Type B pancreatic cell (in vitro differentiated cells): ENCODE measurements at regions not wholly inside any gene's neighbourhood (a gene's known extent, or its start where the extent isn't known, plus 50 kb on each side); places are given as distances from the start of the nearest gene placed in this dataset.

Experiments
- DNase-seq: peaks from one replicate; pipeline ENCODE4 v3.0.0; 2021; ENCODE audit warnings: mixed read lengths; ENCODE audit not compliant: unreplicated experiment; ENCODE audit errors: extremely low spot score
- H3K27ac Mint-ChIP-seq: 2 replicates; pipeline ENCODE4 v1.8.0; 2021; ENCODE audit warnings: mild to moderate bottlenecking, mixed read lengths
- H3K27me3 Mint-ChIP-seq: 2 replicates; pipeline ENCODE4 v1.8.0; 2021; ENCODE audit warnings: mixed read lengths
- H3K36me3 Mint-ChIP-seq: 2 replicates; pipeline ENCODE4 v1.8.0; 2021; ENCODE audit warnings: mixed read lengths
- H3K4me1 Mint-ChIP-seq: one replicate; pipeline ENCODE4 v1.8.0; 2021; ENCODE audit warnings: mixed read lengths; ENCODE audit not compliant: unreplicated experiment
- H3K4me3 Mint-ChIP-seq: 2 replicates; pipeline ENCODE4 v1.8.0; 2021; ENCODE audit warnings: mild to moderate bottlenecking, mixed read lengths
- H3K9me3 Mint-ChIP-seq: 2 replicates; pipeline ENCODE4 v1.8.0; 2021; ENCODE audit warnings: mixed read lengths
- CTCF ChIP-seq: fragments of 200-600 bp; sonication (generic); conservative IDR thresholded peaks from 2 replicates; pipeline ENCODE4 v1.5.0; 2021; ENCODE audit warnings: antibody characterized with exemption, mild to moderate bottlenecking

GRCh38 chr14:101406921-101407320 is 154.4 kb upstream of the DIO3 start:
- Mint-ChIP-seq H3K27ac (no peak overlapping the region), H3K36me3 (no peaks in the 10 kb centered on the region), H3K4me3 (no peak overlapping the region), H3K27me3 (no peaks in the 10 kb centered on the region), H3K4me1 (peaks cover 18% of the 10 kb centered on the region), H3K9me3 (peaks cover 6% of the 10 kb centered on the region)
- no peak for DNase-seq
- TF ChIP-seq CTCF = no peak

GRCh38 chr14:101407328-101407727 is 154.0 kb upstream of the DIO3 start:
- Mint-ChIP-seq H3K9me3 (peaks cover 6% of the 10 kb centered on the region), H3K36me3 (no peaks in the 10 kb centered on the region), H3K27ac (no peak overlapping the region), H3K4me3 (no peak overlapping the region), H3K4me1 (peaks cover 21% of the 10 kb centered on the region), H3K27me3 (no peaks in the 10 kb centered on the region)
- DNase-seq = no peak
- no peak for TF ChIP-seq CTCF

GRCh38 chr14:101408077-101408831 is 153.0 kb upstream of the DIO3 start:
- no peak for TF ChIP-seq CTCF
- Mint-ChIP-seq H3K27ac (no peak overlapping the region), H3K4me1 (peaks cover 24% of the 10 kb centered on the region), H3K27me3 (no peaks in the 10 kb centered on the region), H3K36me3 (no peaks in the 10 kb centered on the region), H3K9me3 (peaks cover 6% of the 10 kb centered on the region), H3K4me3 (peak overlapping the region; percentile 34)
- DNase-seq = no peak

- H3K9me3 Mint-ChIP-seq = peaks cover 6% of the 10 kb centered on the region
- H3K27ac Mint-ChIP-seq = no peak overlapping the region
- TF ChIP-seq CTCF = no peak
- peaks cover 24% of the 10 kb centered on the region for H3K4me1 Mint-ChIP-seq
- H3K4me3 Mint-ChIP-seq = no peak overlapping the region
- no peaks in the 10 kb centered on the region for H3K27me3 Mint-ChIP-seq
- H3K36me3 Mint-ChIP-seq = no peaks in the 10 kb centered on the region
- DNase-seq = no peak
Measured at GRCh38 chr14:101409006-101409543, 152.2 kb upstream of the DIO3 start.

- peaks cover 1% of the 10 kb centered on the region for H3K9me3 Mint-ChIP-seq
- peak; percentile 23 for TF ChIP-seq CTCF
- DNase-seq = no peak
- no peak overlapping the region for H3K4me3 Mint-ChIP-seq
- H3K27ac Mint-ChIP-seq = no peak overlapping the region
- peaks cover 24% of the 10 kb centered on the region for H3K4me1 Mint-ChIP-seq
- no peaks in the 10 kb centered on the region for H3K27me3 Mint-ChIP-seq
- H3K36me3 Mint-ChIP-seq = no peaks in the 10 kb centered on the region
Measured at GRCh38 chr14:101410126-101410525, 151.2 kb upstream of the DIO3 start.
